VCaP (cell line): ENCODE measurements at regions not wholly inside any gene's neighbourhood (a gene's known extent, or its start where the extent isn't known, plus 50 kb on each side); places are given as distances from the start of the nearest gene placed in this dataset.

ENCODE experiments used
- H3K27ac ChIP-seq: fragments of 450-650 bp; 2 replicates; pipeline ENCODE4 v1.5.1; 2017
- TF ChIP-seq, protein P1 (sequence below): fragments of 450-650 bp; conservative IDR thresholded peaks from 2 replicates; pipeline ENCODE4 v1.5.1; 2017; ENCODE audit warnings: mild to moderate bottlenecking, moderate library complexity

DNA sequence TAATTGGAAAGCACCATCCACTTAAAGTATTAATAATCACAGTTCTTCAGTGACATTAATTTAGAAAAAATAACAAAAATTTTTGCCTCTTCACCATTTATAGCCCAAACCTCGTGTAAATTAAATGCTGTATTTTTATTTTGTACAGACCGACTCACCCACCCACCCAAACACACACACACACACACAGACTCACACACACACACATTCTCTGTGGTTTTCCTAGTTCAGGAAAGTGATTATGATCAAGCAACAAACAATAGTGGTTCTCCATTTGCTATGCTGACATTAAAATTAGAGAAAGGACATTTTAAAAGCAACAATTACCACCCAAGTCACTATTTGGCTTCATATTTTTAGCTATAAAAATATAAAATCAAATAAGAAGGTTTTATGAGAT is 112.5 kb upstream of the FLRT2 start:
- no peak overlapping the region for H3K27ac ChIP-seq
- TF ChIP-seq, protein P1, sequence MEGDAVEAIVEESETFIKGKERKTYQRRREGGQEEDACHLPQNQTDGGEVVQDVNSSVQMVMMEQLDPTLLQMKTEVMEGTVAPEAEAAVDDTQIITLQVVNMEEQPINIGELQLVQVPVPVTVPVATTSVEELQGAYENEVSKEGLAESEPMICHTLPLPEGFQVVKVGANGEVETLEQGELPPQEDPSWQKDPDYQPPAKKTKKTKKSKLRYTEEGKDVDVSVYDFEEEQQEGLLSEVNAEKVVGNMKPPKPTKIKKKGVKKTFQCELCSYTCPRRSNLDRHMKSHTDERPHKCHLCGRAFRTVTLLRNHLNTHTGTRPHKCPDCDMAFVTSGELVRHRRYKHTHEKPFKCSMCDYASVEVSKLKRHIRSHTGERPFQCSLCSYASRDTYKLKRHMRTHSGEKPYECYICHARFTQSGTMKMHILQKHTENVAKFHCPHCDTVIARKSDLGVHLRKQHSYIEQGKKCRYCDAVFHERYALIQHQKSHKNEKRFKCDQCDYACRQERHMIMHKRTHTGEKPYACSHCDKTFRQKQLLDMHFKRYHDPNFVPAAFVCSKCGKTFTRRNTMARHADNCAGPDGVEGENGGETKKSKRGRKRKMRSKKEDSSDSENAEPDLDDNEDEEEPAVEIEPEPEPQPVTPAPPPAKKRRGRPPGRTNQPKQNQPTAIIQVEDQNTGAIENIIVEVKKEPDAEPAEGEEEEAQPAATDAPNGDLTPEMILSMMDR: no peak

DNA sequence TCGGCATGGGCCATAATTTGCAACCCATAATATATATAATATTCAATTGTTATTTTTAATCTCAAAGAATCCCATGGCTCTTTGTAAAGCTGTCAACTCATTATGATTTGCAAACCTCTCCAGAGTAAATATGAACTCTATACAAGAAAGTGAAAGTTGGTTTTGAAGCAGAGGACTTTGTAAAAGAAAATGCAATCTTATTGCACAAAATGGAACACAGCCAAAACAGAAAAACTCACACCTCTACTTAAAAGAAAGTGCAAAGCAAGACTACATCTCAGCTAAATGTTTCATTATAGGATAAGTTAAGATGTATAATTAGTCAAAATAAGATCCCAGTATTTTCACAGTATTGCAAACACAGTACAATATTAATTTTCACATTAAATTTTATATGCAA is 111.2 kb upstream of the FLRT2 start:
- no peak overlapping the region for H3K27ac ChIP-seq
- TF ChIP-seq, protein P1: no peak

DNA sequence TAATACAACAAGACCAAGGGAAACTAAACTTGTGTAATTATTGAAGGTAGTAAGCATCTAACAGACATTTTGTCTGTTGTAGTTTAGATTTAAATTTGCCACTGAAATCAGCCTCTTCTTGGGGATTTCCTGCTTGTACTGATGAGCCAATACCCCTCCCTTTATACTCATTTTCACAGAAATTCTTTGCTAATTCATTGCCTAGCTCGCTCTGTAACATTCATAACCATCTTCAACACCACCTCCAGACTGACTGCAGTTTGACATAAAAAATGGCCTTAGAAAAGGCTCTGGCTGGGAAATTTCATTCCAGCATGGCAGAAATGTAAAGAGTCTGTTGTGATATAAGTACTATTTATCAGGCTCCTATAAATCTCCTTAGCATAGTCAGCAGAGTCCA is 109.7 kb upstream of the FLRT2 start:
- H3K27ac ChIP-seq: no peak overlapping the region
- TF ChIP-seq, protein P1: no peak

DNA sequence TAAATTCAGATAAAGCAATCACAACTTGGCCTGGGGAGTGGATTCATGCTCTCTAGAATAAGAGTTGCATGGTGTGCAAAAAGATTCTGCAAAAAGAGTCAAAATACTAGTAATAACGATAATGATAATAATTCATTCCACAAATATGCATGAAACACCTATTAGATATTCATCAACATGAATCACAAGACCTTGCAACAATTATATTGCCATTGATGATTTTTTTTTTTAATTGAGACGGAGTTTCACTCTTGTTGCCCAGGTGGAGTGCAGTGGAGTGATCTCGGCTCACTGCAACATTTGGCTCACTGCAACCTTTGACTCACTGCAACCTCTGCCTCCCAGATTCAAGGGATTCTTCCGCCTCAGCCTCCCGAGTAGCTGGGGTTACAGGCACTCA is 109.2 kb upstream of the FLRT2 start:
- TF ChIP-seq, protein P1: no peak
- H3K27ac ChIP-seq: no peak overlapping the region

DNA sequence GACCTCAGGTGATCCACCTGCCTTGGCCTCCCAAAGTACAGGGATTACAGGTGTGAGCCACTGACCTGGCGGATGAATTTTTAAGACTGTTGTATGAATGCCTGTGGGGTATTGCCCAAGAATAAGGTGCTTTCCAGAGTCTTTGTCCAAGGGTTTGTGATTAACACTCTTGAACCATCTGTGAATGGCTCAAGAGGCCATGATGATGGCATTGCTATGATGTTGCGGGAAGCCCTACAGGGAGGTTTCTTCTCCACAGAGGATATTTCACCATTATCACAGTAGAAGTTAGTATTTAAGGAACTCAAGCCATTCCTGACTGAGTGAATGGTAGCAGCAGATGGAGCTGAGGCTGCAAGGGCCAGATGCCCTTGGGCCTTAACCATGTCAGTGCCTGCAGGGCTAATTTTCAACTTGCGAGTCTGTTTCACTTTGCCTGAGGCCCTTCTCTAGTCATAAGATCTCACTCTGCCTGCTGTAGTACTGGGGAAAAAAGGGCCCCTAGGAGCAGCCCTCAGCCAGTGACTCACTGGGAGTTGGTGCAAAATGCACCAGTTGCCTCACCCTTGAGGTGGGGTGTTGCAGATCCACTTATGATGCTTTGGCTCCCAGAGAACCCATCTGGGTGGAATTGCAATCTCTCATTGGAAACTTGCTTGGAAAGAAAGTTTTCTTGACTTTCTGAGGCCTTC is 108.6 kb upstream of the FLRT2 start:
- TF ChIP-seq, protein P1: no peak
- H3K27ac ChIP-seq: no peak overlapping the region

DNA sequence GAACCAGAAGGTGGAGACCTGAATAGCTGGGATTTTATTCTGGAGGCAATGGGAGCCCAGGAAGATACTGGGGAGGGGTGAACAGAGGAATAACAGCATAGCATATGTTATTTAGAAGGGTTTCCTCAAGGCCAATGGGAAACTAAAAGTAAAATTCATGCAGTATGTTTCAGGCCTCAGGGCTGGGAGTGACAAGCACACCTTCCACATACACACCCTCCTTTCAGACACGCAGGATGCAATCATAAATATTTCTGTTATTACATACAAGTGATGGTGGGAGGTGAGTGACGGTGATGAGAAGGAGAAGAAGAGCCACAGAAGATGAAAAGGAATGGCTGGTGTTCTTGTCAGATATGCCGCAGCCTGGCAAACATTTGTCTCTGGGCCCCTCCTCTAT is 106.1 kb upstream of the FLRT2 start:
- no peak overlapping the region for H3K27ac ChIP-seq
- TF ChIP-seq, protein P1: no peak

DNA sequence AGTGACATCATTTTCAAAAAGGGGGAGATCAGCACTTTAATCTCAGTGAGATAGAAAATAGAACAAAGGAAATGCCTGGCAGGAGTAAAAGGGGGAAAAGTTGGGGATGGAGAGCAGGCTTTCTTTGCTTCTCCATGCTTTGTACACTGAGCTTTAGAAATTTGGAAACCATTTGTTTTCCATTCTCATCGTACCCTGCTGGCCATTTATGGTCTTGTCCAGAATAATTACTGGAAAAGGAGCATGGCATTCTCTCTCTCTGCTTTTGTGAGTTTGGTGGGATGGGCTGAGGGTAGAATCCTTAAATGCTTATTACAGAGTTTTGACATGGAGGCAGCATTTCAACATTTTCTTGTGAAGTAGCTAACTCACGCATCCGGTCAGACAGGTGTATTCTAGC is 104.4 kb upstream of the FLRT2 start:
- TF ChIP-seq, protein P1: 0 out of 2 replicates have a peak, but pooled peaks have one; percentile 9

More for the DNA sequence above, 104.4 kb upstream of the FLRT2 start:
- no peak overlapping the region for H3K27ac ChIP-seq
